GM12878 (cell line): ENCODE measurements at regions not wholly inside any gene's neighbourhood (a gene's known extent, or its start where the extent isn't known, plus 50 kb on each side); places are given as distances from the start of the nearest gene placed in this dataset.

Source experiments
- ATAC-seq: fragments of 200-7000 bp; cut with Tn5 transposase; 3 replicates; pipeline ENCODE4 v1.9.1; 2020; ENCODE audit warnings: mild to moderate bottlenecking, moderate library complexity
- BruUV-seq: library from RNA; stranded (reverse); fragments of 400-500 nt; replicated peaks from 2 replicates; lab custom pipeline; 2021; lab: Mats Ljungman, UMichigan
- CTCF ChIA-PET: fragments of 300-600 bp; sonication (Branson Sonifier 250); formaldehyde crosslinking; extraction: SDS; loops from one replicate; lab custom pipeline; 2021; ENCODE audit warnings: inconsistent platforms; lab: Yijun Ruan, JAX
- POLR2A ChIA-PET: fragments of 350-600 bp; formaldehyde crosslinking; extraction: SDS; loops from one replicate; lab custom pipeline; 2021; ENCODE audit warnings: inconsistent platforms; lab: Charles Lee
- RAD21 ChIA-PET: fragments of 300-600 bp; sonication (Branson Sonifier 250); formaldehyde crosslinking; loops from one replicate; lab custom pipeline; 2023; ENCODE audit warnings: antibody characterized with exemption; ENCODE audit not compliant: unreplicated experiment; lab: Charles Lee
- SMC1A ChIA-PET: fragments of 300-600 bp; sonication (Branson Sonifier 250); formaldehyde crosslinking; loops from one replicate; lab custom pipeline; 2023; ENCODE audit not compliant: unreplicated experiment, uncharacterized antibody; lab: Charles Lee
- DNase-seq: peaks from one replicate; pipeline ENCODE4 v3.0.0-alpha.2; 2011; ENCODE audit warnings: low read depth, low spot score
- FAIRE-seq: peaks from 3 replicates; lab custom pipeline; 2011; peaks lifted over from hg19 to GRCh38; lab: Jason Lieb, UNC
- H2AFZ ChIP-seq: 2 replicates; pipeline ENCODE4 v1.6.0; 2011; ENCODE audit warnings: low read depth, low read length, control low read depth; ENCODE audit not compliant: control insufficient read depth
- H3K27ac ChIP-seq: 2 replicates; pipeline ENCODE4 v1.5.1; 2011; ENCODE audit warnings: control low read depth; ENCODE audit not compliant: control insufficient read depth, insufficient read depth
- H3K27me3 ChIP-seq, 2 experiments: replicated peaks in 1 of 2; 2 replicates each; pipeline versions ENCODE4 v1.6.0 to v1.6.1; 2011; ENCODE audit warnings: low read length in 1 of 2; ENCODE audit not compliant: control insufficient read depth in 2 of 2, insufficient read depth in 2 of 2
- H3K36me3 ChIP-seq, 2 experiments: 2 replicates each; pipeline ENCODE4 v1.5.1; 2011; ENCODE audit warnings: low read length in 1 of 2; ENCODE audit not compliant: control insufficient read depth in 2 of 2, insufficient read depth in 2 of 2
- H3K4me1 ChIP-seq: 2 replicates; pipeline ENCODE4 v1.6.1; 2011; ENCODE audit warnings: mild to moderate bottlenecking, low read length, moderate library complexity, mixed read lengths; ENCODE audit not compliant: control insufficient read depth, insufficient read depth
- H3K4me2 ChIP-seq: 2 replicates; pipeline ENCODE4 v1.6.0; 2011; ENCODE audit warnings: control low read depth; ENCODE audit not compliant: control insufficient read depth, insufficient read depth
- H3K4me3 ChIP-seq: fragments of 200-600 bp; sonication (generic); 2 replicates; pipeline ENCODE4 v1.5.1; 2016
- H3K79me2 ChIP-seq: 2 replicates; pipeline ENCODE4 v1.6.0; 2011; ENCODE audit warnings: low read length; ENCODE audit not compliant: control insufficient read depth, insufficient read depth
- H3K9ac ChIP-seq: 2 replicates; pipeline ENCODE4 v1.8.0; 2011; ENCODE audit warnings: low read length, control low read depth, mixed read lengths; ENCODE audit not compliant: control insufficient read depth, insufficient read depth
- H3K9me3 ChIP-seq: replicated peaks from 3 replicates; pipeline ENCODE4 v1.5.1; 2011; ENCODE audit warnings: mild to moderate bottlenecking, low read length; ENCODE audit not compliant: control insufficient read depth, insufficient read depth
- H4K20me1 ChIP-seq: 2 replicates; pipeline ENCODE4 v1.6.0; 2011; ENCODE audit not compliant: control insufficient read depth, insufficient read depth
- ATF7 ChIP-seq: fragments of 450-650 bp; IDR thresholded peaks from 2 replicates; pipeline ENCODE4 v1.6.1; 2016; ENCODE audit warnings: low read depth, mild to moderate bottlenecking
- EED ChIP-seq: sonication (generic); IDR thresholded peaks from 2 replicates; pipeline ENCODE4 v1.6.1; 2016; ENCODE audit warnings: antibody characterized with exemption, low read depth
- ELK1 ChIP-seq: IDR thresholded peaks from 2 replicates; pipeline ENCODE4 v1.6.1; 2012; ENCODE audit warnings: low read depth, low read length, improper control_type of control experiment
- HDAC6 ChIP-seq: fragments of 200-600 bp; sonication (generic); IDR thresholded peaks from one replicate; pipeline ENCODE4 v1.8.0; 2017; ENCODE audit warnings: antibody characterized with exemption; ENCODE audit not compliant: unreplicated experiment
- MEF2A ChIP-seq: IDR thresholded peaks from 2 replicates; pipeline ENCODE4 v1.6.1; 2011; ENCODE audit warnings: low read depth, mild to moderate bottlenecking, low read length, moderate library complexity; ENCODE audit not compliant: insufficient read depth
- NR2C2 ChIP-seq: IDR thresholded peaks from 2 replicates; pipeline ENCODE4 v1.6.1; 2011; ENCODE audit warnings: borderline replicate concordance, low read depth; ENCODE audit not compliant: control insufficient read depth, insufficient read length
- NR2F1 ChIP-seq: fragments of 450-650 bp; conservative IDR thresholded peaks from 2 replicates; pipeline ENCODE4 v1.6.1; 2017; ENCODE audit warnings: mild to moderate bottlenecking
- POLR2AphosphoS2 ChIP-seq: IDR thresholded peaks from 2 replicates; pipeline ENCODE4 v1.6.1; 2011; ENCODE audit warnings: low read depth, mild to moderate bottlenecking, low read length, improper control_type of control experiment, moderate library complexity
- POU2F2 ChIP-seq: IDR thresholded peaks from 3 replicates; pipeline ENCODE4 v1.6.1; 2011; ENCODE audit warnings: low read depth, mild to moderate bottlenecking, low read length, borderline replicate concordance
- RUNX3 ChIP-seq: IDR thresholded peaks from 2 replicates; pipeline ENCODE4 v1.6.1; 2012; ENCODE audit warnings: low read length, inconsistent platforms
- SMAD1 ChIP-seq: fragments of 450-650 bp; IDR thresholded peaks from 2 replicates; pipeline ENCODE4 v1.6.1; 2018; ENCODE audit warnings: mild to moderate bottlenecking, low read depth; ENCODE audit not compliant: partially characterized antibody
- STAT3 ChIP-seq: IDR thresholded peaks from 2 replicates; pipeline ENCODE4 v1.6.1; 2011; ENCODE audit warnings: low read depth, low read length, improper control_type of control experiment
- TCF12 ChIP-seq: IDR thresholded peaks from 2 replicates; pipeline ENCODE4 v1.6.1; 2011; ENCODE audit warnings: low read depth, mild to moderate bottlenecking, low read length
- ZBED1 ChIP-seq: IDR thresholded peaks from 2 replicates; pipeline ENCODE4 v1.6.1; 2016; ENCODE audit warnings: borderline replicate concordance
- ZNF384 ChIP-seq: IDR thresholded peaks from 2 replicates; pipeline ENCODE4 v1.6.1; 2012; ENCODE audit warnings: low read depth, mild to moderate bottlenecking, low read length, improper control_type of control experiment, borderline replicate concordance
- WGBS: methylation state at CpG from one replicate; pipeline ENCODE4 v1.1.6; 2016; ENCODE audit warnings: low lambda C conversion rate; ENCODE audit not compliant: insufficient replicate concordance, insufficient coverage; ENCODE audit errors: missing lambda C conversion rate; 5-methylcytosine and 5-hydroxymethylcytosine counted together
- in situ Hi-C: fragments of 300-500 bp; cut with MboI; formaldehyde crosslinking; loops from 9 replicates; pipeline ENCODE4 v1.14.3; 2018; ENCODE audit warnings: mixed read lengths
- intact Hi-C: fragments of 100-400 bp; cut with micrococcal nuclease; formaldehyde crosslinking; loops from one replicate; pipeline ENCODE4 v1.14.2; 2022; ENCODE audit not compliant: unreplicated experiment
- TF ChIP-seq, protein P1 (sequence below): IDR thresholded peaks from 2 replicates; pipeline ENCODE4 v1.6.1; 2011; ENCODE audit warnings: mild to moderate bottlenecking, low read depth, low read length, moderate library complexity; ENCODE audit not compliant: insufficient replicate concordance

DNA sequence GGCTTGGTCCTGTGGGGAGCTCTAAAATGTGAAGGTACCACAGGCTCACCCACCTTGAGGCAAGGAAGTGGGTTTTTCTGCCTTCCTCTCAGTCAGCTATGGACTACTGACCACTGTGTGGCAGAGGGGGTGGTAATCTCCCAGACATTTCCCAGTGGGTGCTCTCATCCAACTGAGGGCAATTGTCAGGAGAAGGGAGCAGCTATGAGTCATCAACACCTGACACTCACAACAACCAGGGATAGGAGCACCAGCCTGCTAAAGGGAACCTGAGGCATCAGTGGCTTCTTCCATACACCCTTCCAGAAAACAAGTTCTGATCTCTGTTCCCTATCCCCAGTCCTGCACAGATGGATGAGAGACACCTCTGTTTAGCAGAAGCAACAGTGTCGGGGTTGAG, 468.8 kb downstream of the BCOR start:
- no peaks in the 10 kb centered on the region for H3K4me1 ChIP-seq
- H3K36me3 ChIP-seq: no peaks in the 10 kb centered on the region
- no peak overlapping the region for H2AFZ ChIP-seq
- DNase-seq: no peak
- no peaks in the 10 kb centered on the region for H3K9me3 ChIP-seq
- SMC1A ChIA-PET: no interaction called here
- no peaks in the 10 kb centered on the region for H3K27me3 ChIP-seq
- TF ChIP-seq NR2C2 (no peak), ELK1 (no peak), SMAD1 (no peak), STAT3 (no peak), RUNX3 (no peak), HDAC6 (no peak), ATF7 (no peak)
- H4K20me1 ChIP-seq: no peaks in the 10 kb centered on the region
- WGBS: 50% methylated on average over 1 of the region's 1 CpG
- RAD21 ChIA-PET: no interaction called here
- CTCF ChIA-PET: no interaction called here
- in situ Hi-C loops: no loop called here
- FAIRE-seq: no peak
- no peak overlapping the region for H3K9ac ChIP-seq
- intact Hi-C loops: no loop called here
- no peak overlapping the region for H3K27ac ChIP-seq
- no peak for ATAC-seq
- no TSS peak for BruUV-seq
- no peak overlapping the region for H3K4me3 ChIP-seq
- POLR2A ChIA-PET: no interaction called here
- H3K79me2 ChIP-seq: no peaks in the 10 kb centered on the region
- no peak overlapping the region for H3K4me2 ChIP-seq

GRCh38 chrX:39630344-39630743, 467.4 kb downstream of the BCOR start:
- Histone ChIP-seq H3K9ac (no peak overlapping the region), H3K4me1 (no peaks in the 10 kb centered on the region), H3K4me3 (no peak overlapping the region), H3K4me2 (no peak overlapping the region), H3K36me3 (no peaks in the 10 kb centered on the region), H3K27ac (no peak overlapping the region), H3K9me3 (no peaks in the 10 kb centered on the region), H3K27me3 (no peaks in the 10 kb centered on the region), H4K20me1 (no peaks in the 10 kb centered on the region), H2AFZ (no peak overlapping the region), H3K79me2 (no peaks in the 10 kb centered on the region)
- 0% methylated on average over 2 of the region's 2 CpGs for WGBS
- ATAC-seq (no peak), DNase-seq (no peak), FAIRE-seq (no peak)
- CTCF ChIA-PET: no interaction called here
- RAD21 ChIA-PET: no interaction called here
- in situ Hi-C loops (no loop called here), intact Hi-C loops (no loop called here)
- POLR2A ChIA-PET: no interaction called here
- no TSS peak for BruUV-seq
- SMC1A ChIA-PET: interaction anchor here (0.7 kb wide), 1 partner anchor 9 kb away, joined by 3 read pairs; no protein-coding TSS in a partner anchor
- TF ChIP-seq EED (no peak), ZBED1 (no peak), POLR2AphosphoS2 (no peak), ZNF384 (no peak), TCF12 (no peak), POU2F2 (no peak), MEF2A (no peak), NR2F1 (no peak)
- TF ChIP-seq, protein P1, sequence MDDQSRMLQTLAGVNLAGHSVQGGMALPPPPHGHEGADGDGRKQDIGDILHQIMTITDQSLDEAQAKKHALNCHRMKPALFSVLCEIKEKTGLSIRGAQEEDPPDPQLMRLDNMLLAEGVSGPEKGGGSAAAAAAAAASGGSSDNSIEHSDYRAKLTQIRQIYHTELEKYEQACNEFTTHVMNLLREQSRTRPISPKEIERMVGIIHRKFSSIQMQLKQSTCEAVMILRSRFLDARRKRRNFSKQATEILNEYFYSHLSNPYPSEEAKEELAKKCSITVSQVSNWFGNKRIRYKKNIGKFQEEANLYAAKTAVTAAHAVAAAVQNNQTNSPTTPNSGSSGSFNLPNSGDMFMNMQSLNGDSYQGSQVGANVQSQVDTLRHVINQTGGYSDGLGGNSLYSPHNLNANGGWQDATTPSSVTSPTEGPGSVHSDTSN: no peak
